Endothelial cell of umbilical vein (primary cell): ENCODE measurements at regions not wholly inside any gene's neighbourhood (a gene's known extent, or its start where the extent isn't known, plus 50 kb on each side); places are given as distances from the start of the nearest gene placed in this dataset.

Experiments
- CTCF ChIP-seq, 2 donors: IDR thresholded peaks; 1 replicate in 1 of 2; 2 replicates in 1 of 2; pipeline ENCODE4 v1.5.1; 2011; ENCODE audit warnings: low read length in 2 of 2, mild to moderate bottlenecking in 2 of 2, moderate library complexity in 2 of 2, control low read depth in 1 of 2, inconsistent platforms in 1 of 2, low read depth in 1 of 2; ENCODE audit not compliant: insufficient read depth in 1 of 2; ENCODE audit errors: extremely low read depth in 1 of 2
- MAX ChIP-seq: IDR thresholded peaks from 2 replicates; pipeline ENCODE4 v1.6.1; 2011; ENCODE audit not compliant: insufficient read depth, insufficient read length

GRCh38 chr3:188940573-188940932 lies 231.2 kb upstream of the TPRG1 start:
- TF ChIP-seq CTCF (IDR thresholded peaks at IDR 0.05; ENCODE audit: extremely low read depth in 1 of 2, insufficient read depth in 1 of 2, low read depth in 1 of 2, low read length in 2 of 2) (no peak), MAX (no peak)
